ENCODE measurements at regions not wholly inside any gene's neighbourhood (a gene's known extent, or its start where the extent isn't known, plus 50 kb on each side); places are given as distances from the start of the nearest gene placed in this dataset.

DNA sequence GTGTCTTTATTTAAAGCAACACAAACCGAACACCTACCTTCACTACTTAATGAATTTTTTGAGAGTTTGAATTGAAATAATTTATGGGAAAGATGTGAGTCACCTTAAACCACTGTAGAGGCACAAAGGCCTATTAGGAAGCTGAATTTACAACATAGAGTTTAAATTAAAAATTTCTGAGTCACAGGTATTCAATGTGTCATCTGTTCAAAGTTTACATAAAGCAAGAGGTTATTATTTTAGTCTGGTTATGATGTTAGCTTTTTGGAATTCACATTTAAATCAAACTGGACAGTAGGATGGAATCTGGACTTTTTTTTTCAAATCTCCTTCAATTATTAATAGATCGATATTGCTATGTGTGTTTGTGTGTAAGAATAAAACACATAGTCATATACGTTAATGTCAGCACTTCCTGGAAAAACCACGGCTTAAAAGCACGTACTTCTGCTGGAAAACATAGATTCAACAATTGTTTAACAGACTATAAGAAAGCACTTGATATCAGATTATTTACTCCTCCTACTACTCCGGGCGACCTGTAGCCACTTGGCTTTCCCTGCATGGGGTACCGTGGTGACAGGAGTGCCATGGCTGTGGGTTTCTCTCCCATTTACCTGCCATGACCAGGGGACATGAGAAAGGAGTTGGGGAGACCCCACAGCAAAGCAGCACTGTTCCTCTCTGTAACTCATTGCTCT, 638.6 kb downstream of the SEMA5A start:
- DNase-seq (ENCODE audit: low read depth), result peak; percentile 50

DNA sequence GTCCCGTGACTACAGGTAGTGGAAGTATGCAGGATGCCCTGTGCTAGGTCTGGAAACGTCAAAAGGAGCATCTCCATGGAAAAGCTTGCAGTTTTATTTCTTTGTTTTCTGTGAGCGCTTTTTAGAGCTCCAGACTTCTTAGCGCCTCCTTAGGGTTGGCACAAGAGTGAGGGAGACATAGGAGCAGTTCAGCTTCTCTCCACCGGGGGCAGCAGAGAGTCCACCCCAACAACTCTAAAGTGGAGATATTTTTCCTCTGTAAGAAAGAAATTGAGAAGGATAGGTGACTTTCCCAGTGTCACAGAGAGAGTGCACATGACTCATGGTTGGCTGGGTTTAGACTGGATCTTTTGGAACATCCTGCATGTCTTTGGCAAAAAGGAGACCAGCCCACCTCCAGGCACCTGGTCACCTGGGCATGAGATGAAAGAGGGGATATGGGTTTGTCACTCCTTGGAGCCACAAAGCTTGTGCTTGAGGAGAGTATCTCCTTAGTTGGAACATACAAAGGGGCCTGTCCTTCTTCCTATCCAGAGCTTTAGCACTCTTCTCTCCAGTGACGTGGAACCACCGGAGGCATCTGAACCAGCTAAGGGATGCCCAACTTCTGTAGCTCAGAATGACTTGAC, 637.7 kb downstream of the SEMA5A start:
- no peak for DNase-seq (ENCODE audit: low read depth)

DNA sequence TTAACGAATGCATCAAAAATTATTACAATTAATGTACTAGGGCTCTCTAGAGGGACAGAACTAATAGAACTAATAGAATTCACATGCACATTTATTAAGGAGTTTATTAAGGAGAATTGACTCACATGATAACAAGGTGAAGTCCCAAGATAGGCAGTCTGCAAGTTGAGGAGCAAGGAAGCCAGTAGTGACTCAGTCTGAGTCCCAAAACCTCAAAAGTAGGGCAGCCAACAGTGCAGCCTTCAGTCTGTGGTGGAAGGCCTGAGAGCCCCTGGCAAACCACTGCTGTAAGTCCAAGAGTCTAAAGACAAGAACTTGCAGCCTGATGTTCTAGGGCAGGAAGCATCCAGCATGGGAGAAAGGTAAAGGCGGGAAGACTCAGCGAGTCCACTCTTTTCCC, 633.8 kb downstream of the SEMA5A start:
- no peak for DNase-seq (ENCODE audit: low read depth)

DNA sequence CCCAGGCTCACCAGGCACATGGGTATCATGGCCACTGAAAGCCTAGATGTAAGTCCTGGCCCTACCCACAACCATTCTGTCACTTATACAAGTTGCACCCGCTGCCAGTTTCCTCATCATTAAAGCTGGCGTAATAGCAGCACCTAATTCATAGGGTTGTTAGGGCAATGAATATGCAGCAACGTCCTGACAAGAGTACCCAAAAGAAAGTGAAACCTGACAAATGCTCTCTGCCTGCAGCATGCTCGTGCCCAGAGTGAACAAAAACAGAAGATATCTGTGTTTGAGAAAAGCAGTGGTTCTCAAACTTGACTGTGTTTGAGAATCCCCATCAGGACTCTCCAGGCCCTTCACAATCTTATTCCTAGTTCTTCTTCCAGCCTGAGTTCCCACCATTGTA, 632.4 kb downstream of the SEMA5A start:
- DNase-seq (ENCODE audit: low read depth), result no peak

DNA sequence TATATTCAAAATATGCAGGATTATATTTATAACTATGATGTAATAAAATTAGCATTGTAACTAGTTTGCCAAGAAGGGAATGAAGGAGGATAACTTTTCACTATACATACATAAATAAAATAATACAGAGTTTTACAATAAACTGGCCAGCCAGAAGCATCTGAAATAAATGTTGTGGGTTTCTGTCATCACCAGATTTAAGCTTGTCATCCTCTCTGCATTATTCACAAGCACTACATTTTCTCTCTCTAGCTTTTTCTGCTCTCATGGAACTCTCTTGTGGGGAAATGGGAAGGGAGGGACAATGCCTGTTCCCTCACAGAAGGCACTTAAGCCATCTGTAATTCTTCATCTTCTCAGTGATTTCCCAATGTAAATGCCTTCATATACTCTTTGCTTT, 626.8 kb downstream of the SEMA5A start:
- DNase-seq (ENCODE audit: low read depth), result no peak

DNA sequence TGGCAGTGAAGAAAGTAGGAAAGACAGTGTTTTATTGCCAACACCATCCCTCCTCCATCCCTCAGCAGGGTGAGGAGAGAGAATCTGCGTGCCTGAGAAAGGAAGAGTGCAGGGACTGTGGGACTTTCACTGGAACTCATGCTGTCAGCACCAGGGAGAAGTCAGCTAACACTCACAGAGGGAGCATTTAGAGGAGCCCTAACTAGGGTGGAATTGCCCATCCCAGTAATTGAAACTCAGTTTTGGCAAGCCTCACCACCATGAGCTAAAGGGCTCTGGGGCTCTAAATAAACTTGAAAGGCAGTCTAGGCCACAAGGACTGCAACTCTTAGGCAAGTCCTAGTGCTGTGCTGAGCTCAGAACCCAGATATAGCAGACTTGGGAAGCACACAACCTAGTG, 622.3 kb downstream of the SEMA5A start:
- peak; percentile 17 for DNase-seq (ENCODE audit: low read depth)

DNA sequence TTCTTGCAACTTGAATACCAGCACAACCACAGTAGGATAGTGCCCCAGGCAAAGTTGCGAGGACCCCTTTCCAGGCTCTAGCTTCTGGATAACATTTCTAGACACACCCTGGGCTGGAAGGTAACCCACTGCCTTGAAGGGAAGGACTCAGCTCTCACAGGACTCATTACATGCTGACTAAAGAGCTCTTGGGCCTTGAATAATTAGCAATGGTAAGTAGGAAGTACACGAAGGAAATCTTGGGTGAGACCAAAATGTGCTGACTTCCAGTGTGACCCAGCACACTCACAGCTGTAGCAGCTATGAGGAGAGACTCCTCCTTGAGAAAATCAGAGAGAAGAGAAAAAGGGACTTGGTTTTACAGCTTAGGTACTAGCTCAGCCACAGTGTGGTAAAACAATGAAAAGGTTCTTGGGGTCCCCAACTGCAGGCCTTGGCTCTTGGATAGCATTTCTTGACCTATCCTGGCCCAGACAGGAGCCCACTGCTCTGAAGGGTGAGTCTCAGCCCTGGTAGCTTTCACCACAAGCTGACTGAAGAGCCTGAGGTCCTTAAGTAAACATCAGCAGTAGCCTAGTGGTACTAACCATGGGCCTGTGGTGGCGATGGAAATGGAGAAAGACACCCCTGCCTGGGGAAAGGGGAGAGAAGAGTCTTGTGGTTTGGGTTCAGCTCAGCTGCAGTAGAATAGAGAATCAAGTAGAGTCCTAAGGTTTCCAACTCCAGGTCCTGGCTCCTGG, 621.7 kb downstream of the SEMA5A start:
- no peak for DNase-seq (ENCODE audit: low read depth)

DNA sequence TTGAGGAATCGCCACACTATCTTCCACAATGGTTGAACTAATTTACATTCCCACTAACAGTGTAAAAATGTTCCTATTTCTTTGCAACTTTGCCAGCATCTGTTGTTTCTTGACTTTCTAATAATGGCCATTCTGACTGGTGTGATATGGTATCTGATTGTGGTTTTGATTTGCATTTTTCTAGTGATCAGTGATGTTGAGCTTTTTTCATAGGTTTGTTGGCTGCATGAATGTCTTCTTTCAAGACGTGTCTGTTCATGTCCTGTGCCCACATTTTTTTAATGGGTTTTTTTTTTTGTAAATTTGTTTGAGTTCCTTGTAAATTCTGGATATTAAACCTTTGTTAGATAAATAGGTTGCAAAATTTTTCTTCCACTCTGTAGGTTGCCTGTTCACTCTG, 615.9 kb downstream of the SEMA5A start:
- DNase-seq (ENCODE audit: low read depth), result no peak

DNA sequence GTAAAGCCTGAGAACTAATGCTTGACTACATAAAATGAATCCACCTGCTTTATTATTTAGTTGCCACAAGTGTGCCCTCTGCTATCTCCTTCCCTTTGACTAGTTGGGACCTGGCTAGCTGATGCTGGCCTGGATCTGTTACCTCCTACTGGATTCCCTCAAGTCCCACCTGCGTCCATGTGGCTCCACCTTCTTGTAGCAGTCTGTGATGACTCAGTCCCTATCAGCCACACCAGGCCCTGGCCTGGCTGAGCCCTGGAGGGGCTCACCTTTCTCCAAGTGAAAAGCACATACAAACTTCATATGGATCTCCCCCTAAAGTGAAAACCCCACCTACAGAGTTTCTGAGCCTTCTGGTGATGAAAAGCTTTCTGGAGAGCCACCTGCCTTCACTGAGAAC, 611.4 kb downstream of the SEMA5A start:
- no peak for DNase-seq (ENCODE audit: low read depth)

DNA sequence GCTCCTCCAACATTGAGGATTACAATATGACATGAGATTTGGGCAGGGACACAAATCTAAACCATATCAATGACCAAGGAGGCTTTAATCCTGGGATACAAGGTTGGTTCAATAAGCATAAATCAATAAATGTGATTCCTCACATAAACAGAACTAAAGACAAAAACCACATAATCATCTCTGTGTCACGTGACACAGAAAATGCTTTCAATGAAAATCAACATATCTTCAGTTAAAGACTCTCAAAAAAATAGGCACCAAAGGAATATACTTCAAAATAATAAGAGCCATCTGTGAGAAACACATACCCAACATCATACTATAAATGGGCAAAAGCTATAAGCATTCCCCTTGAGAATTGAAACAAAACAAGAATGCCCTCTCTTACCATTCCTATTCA, 604.9 kb downstream of the SEMA5A start:
- DNase-seq (ENCODE audit: low read depth), result no peak

DNA sequence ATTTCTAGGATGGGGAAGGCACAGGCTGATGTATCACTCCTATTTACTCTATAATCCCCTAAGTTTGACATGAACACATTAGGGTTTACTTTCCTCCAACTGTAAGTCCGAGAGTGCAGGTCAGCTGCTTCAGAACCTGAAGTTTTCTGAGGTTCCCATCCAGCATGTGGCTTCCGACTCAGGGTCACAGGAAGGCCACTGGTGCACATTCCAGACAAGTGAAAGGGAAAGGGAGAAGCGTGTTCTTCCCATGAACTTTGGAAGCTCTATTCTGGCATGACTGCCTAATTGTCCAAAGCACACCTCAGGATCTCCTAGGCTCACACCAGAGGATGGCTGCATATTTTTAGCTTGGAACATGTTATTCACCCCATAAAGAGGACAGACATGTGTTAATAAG, 602.6 kb downstream of the SEMA5A start:
- no peak for DNase-seq (ENCODE audit: low read depth)

DNA sequence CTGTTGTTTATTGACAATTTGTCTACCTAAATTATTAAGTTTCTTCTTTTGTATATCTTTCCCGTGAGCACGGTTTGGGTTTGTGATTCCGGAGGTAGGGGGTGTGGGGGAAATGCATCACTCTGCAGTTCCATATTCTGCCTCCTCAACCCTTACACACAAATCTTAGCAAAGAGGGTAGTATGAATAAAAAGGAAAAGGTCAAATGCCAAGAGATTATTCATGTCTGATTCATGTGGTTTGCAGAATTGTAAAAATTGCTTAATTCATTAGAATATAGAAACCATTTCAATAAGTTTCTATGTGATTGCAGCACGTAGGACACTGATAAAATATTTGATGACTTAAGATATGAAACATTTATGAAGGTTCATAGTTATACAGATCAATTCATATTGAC, 601.9 kb downstream of the SEMA5A start:
- DNase-seq (ENCODE audit: low read depth), result no peak

DNA sequence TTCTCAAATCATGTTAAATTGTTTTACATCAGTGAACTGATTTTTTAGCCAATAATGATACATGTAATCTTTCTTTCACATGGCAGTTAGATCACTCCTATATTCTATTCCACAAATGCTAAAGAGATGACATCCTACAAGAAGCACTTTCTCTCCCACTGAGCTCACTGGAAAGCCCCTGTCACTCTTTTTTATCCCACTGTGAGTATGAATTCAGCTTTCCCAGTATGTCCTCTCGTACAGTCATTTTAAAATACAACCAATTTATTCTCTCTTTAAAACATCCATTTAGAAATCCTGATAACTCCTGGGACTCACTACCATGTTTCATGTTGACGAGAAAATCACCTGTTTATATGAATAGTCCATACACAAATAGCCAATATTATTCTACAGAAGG, 599.9 kb downstream of the SEMA5A start:
- no peak for DNase-seq (ENCODE audit: low read depth)

DNA sequence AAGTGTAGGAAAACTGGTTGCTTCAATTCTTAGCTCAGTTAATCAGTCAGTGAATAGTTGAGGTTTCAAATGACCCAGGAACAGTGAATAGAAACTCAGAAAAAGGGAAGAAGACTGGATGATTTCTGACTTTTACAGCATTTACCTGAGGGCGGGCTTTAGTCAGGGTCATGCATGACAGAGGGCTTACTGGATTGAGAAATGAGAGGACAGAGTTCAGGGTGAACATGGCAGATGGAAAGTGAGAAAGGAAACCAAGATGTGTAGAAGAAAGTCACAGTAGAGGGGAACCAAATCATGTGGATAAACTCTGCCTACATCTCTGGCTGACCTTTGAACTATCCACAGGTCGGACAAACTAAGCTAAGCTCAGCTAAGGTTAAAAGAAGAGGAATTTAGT, 596.0 kb downstream of the SEMA5A start:
- no peak for DNase-seq (ENCODE audit: low read depth)

DNA sequence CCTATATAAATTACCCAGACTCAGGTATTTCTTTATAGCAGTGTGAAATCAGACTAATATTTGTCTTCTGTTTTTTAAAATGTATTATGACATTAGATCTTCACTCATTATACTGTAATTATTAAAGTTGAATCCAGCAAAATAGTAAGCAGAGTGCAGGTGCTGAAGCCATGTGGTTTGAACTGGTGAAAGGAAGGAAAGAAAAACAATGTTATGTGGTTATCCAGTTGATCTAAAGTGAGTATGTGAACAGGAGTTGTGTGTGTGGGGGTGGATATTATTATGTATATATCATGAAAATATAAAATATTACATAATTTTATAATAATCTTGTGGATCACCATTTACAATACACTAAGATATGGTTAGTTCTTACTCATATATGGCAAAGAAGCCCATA, 593.7 kb downstream of the SEMA5A start:
- no peak for DNase-seq (ENCODE audit: low read depth)

DNA sequence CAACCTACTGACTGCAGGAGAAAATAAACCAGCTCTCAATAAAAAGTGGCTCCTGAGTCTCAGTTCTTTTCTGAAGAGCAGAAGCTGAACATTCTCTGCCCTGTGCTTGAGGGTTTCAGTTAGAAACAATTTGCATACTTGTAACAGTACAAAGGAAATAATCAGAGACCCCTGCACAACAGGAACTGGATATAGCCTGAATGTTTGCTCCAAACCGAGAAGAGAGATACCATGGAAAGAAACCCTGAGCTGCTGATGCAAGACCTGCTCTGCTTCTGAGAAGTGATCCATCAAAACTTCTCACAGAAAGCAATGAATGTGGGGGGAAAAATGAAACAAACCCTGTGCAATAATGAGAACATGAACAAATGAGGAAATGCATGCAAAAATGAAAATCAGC, 592.9 kb downstream of the SEMA5A start:
- DNase-seq (ENCODE audit: low read depth), result peak; percentile 2

DNA sequence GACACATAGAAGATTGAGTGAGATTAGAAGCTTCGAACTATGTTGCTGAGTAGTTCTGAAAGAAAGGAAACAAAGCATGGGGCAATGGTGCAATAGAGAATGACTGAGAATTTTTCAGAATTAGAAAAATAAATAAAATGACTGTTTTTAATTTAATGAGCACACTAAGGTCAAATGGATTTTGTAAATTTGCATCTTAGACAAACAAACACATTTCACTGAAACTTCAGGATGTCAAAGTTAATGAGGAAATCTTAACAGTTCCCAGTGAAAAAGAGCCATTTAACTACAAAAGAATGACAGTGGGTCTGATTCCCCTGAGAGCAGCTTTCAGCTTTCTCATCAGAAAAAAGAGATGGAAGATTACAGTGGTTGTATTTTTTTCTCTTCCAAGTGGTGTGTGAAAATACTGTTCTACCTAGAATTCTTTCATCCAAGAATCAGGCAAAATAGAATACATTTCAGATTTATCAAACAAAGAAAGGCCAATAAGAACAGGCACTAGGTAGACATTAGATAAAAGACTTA, 591.9 kb downstream of the SEMA5A start:
- DNase-seq (ENCODE audit: low read depth), result peak; percentile 60

DNA sequence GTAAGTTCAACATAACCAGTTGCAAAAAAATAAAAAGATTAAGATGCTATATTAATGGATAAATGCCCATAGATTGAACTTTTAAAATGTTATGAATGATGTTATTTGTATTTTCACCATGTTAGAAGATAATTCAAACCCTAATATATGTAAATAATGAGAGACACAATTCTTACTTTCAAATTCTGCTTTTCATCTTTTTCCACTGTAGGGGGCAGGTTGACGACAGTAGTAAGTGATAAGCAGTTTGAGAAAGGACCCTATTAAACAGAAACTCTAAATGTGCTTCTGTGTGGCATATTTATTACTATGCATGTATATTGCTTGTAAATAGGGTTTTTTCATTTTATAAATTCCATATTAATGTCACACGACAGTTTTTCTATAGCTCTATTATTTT, 591.1 kb downstream of the SEMA5A start:
- DNase-seq (ENCODE audit: low read depth), result no peak

DNA sequence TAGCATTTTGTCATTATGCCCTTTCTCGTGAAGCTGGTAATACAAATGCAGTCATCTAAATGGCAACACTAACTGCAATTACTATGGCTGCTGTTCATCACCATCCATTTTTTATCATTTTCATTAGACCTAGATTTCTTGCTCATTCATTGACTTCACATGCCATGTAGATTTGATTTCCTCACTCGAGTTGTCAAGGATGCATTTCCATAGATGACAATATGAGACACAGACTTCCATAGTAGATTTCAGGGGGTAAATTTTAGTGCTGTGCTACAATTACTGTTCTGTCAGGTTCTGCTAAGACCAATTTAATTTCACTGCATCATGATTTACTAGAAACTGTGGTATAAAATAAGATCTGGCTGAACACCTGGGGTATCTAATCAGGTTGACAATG, 589.2 kb downstream of the SEMA5A start:
- no peak for DNase-seq (ENCODE audit: low read depth)

DNA sequence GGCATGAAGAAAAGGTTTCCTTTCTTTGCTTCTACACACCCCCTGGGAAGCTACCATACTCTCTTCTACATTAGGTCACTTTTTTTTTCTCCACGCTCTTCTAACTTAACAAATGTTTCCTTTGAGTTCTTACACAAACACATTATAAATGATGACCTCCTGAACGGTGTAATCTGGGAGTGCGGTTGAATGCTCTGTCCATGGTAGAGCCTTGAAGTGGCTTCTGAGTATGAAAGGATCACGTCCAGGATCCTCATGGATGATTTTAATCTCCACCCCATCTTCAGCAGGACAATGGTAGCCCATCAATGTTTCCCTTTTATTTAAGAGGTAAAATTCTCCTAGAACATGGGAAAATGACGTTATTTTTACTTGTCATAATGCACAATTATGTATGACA, 587.3 kb downstream of the SEMA5A start:
- DNase-seq (ENCODE audit: low read depth), result no peak

DNA sequence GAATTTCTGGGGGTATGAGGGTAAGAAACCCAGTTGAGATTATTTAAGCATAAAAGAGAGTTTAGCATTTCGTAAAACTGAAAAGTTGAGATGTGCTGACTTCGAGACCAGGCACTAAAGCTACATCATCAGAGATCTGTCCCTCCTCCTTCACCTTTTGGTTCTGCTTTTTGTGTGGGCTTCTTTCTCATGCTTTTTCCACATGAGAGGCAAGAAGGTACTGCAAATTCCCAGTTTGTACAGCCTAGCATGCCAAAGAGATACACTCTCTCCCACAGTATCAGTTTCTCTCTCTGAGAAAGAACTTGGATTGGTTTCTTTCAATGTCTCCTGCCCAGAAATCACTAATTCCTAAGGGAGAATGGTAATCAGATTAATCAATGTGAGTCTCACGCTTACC, 584.7 kb downstream of the SEMA5A start:
- DNase-seq (ENCODE audit: low read depth), result no peak

DNA sequence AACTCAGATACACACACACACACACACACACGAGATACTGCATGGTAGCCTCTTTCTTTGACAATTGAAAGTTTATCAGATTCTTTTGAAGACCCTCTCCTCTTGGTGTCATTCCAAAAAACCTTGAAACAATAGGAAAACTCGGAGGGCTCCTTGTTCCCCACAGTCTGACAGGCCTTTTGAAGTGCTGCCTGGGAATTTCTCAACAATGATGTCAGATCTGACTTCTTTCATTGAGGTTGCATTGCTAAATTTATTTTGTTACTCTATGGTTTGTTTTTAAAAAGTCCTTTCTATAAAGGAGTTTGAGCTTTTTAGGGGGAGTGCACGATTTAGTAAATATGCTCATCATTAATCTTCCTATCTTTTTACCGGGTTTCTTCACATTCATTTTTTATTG, 583.9 kb downstream of the SEMA5A start:
- DNase-seq (ENCODE audit: low read depth), result no peak

DNA sequence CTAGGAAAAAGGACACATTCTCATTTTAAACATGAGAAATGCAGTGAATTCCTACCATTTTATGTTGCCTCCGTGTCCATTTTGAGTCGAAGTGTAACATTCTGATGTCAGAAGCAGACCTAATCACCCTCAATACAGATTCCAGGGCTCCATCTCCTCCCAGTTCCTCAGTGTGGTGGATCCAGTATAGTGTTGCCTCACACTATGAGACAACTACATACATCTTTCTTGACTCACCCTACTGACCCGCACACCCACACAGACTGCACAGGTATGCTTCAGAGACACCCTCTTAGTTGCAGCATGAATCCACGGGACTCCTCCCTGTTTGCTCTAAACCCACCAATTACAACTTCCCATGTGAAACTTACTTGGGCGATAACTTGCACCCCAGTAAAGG, 564.9 kb downstream of the SEMA5A start:
- DNase-seq (ENCODE audit: low read depth), result no peak

All from fibroblast of gingiva (primary cell).